HEK293T (cell line): ENCODE measurements at regions not wholly inside any gene's neighbourhood (a gene's known extent, or its start where the extent isn't known, plus 50 kb on each side); places are given as distances from the start of the nearest gene placed in this dataset.

ENCODE experiments used
- ARNT ChIP-seq: fragments of 450-650 bp; IDR thresholded peaks from 2 replicates; pipeline ENCODE4 v1.6.1; 2017; ENCODE audit warnings: mild to moderate bottlenecking
- BHLHE40 ChIP-seq: fragments of 450-650 bp; IDR thresholded peaks from 2 replicates; pipeline ENCODE4 v1.6.1; 2016; ENCODE audit warnings: mild to moderate bottlenecking, moderate library complexity, borderline replicate concordance
- CTBP1 ChIP-seq: fragments of 450-650 bp; IDR thresholded peaks from 2 replicates; pipeline ENCODE4 v1.6.1; 2016; ENCODE audit warnings: borderline replicate concordance
- ELF4 ChIP-seq: fragments of 450-650 bp; IDR thresholded peaks from 2 replicates; pipeline ENCODE4 v1.6.1; 2017; ENCODE audit warnings: antibody characterized with exemption
- FOXA1 ChIP-seq: fragments of 450-650 bp; IDR thresholded peaks from 2 replicates; pipeline ENCODE4 v1.6.1; 2016; ENCODE audit warnings: mild to moderate bottlenecking
- FOXK2 ChIP-seq: fragments of 450-650 bp; IDR thresholded peaks from 2 replicates; pipeline ENCODE4 v1.6.1; 2016; ENCODE audit warnings: mild to moderate bottlenecking
- FOXM1 ChIP-seq: fragments of 450-650 bp; IDR thresholded peaks from 2 replicates; pipeline ENCODE4 v1.6.1; 2017; ENCODE audit warnings: mild to moderate bottlenecking, borderline replicate concordance
- HDGF ChIP-seq: fragments of 450-650 bp; IDR thresholded peaks from 2 replicates; pipeline ENCODE4 v1.6.1; 2017; ENCODE audit warnings: antibody characterized with exemption, borderline replicate concordance
- NFRKB ChIP-seq: fragments of 450-650 bp; IDR thresholded peaks from 2 replicates; pipeline ENCODE4 v1.6.1; 2016; ENCODE audit warnings: mild to moderate bottlenecking, moderate library complexity
- PKNOX1 ChIP-seq: fragments of 450-650 bp; IDR thresholded peaks from 2 replicates; pipeline ENCODE4 v1.6.1; 2016
- SP1 ChIP-seq: fragments of 450-650 bp; IDR thresholded peaks from 2 replicates; pipeline ENCODE4 v1.6.1; 2017
- SUZ12 ChIP-seq: fragments of 450-650 bp; IDR thresholded peaks from 2 replicates; pipeline ENCODE4 v1.6.1; 2016; ENCODE audit warnings: mild to moderate bottlenecking
- TARDBP ChIP-seq: fragments of 450-650 bp; IDR thresholded peaks from 2 replicates; pipeline ENCODE4 v1.6.1; 2016

- TF ChIP-seq SP1: no peak
- no peak for TF ChIP-seq SUZ12
- no peak for TF ChIP-seq BHLHE40
- no peak for TF ChIP-seq PKNOX1
- no peak for TF ChIP-seq ELF4
- no peak for TF ChIP-seq FOXM1
- no peak for TF ChIP-seq NFRKB
- no peak for TF ChIP-seq HDGF
- TF ChIP-seq FOXA1: no peak
- TF ChIP-seq FOXK2: no peak
- TF ChIP-seq TARDBP: no peak
- no peak for TF ChIP-seq CTBP1
- no peak for TF ChIP-seq ARNT
These were observed 180.0 kb downstream of the KITLG start for GRCh38 chr12:88400302-88400701.
